H9 (cell line): ENCODE measurements at regions not wholly inside any gene's neighbourhood (a gene's known extent, or its start where the extent isn't known, plus 50 kb on each side); places are given as distances from the start of the nearest gene placed in this dataset.

Source experiments
- DNase-seq: peaks from one replicate; pipeline ENCODE4 v3.0.0-alpha.2; 2017
- H2AFZ ChIP-seq: one replicate; pipeline ENCODE4 v1.6.1; 2013; ENCODE audit warnings: mild to moderate bottlenecking, low read length, control low read depth, moderate library complexity
- H2AK5ac ChIP-seq: 2 replicates; pipeline ENCODE4 v1.6.1; 2013; ENCODE audit warnings: low read length, control low read depth, mixed read lengths; ENCODE audit not compliant: insufficient read length
- H2BK120ac ChIP-seq: one replicate; pipeline ENCODE4 v1.6.1; 2013; ENCODE audit warnings: low read depth, mild to moderate bottlenecking, low read length, control low read depth, inconsistent platforms; ENCODE audit not compliant: poor library complexity, severe bottlenecking
- H2BK12ac ChIP-seq: 2 replicates; pipeline ENCODE4 v1.6.1; 2013; ENCODE audit warnings: low read length, control low read depth, mixed read lengths, low read depth; ENCODE audit not compliant: insufficient read length
- H2BK15ac ChIP-seq: 2 replicates; pipeline ENCODE4 v1.6.1; 2013; ENCODE audit warnings: low read depth, low read length, control low read depth
- H2BK20ac ChIP-seq: one replicate; pipeline ENCODE4 v1.6.1; 2013; ENCODE audit warnings: low read depth, mild to moderate bottlenecking, low read length, control low read depth, inconsistent platforms; ENCODE audit not compliant: poor library complexity, severe bottlenecking
- H2BK5ac ChIP-seq: 2 replicates; pipeline ENCODE4 v1.6.1; 2013; ENCODE audit warnings: low read length, control low read depth, mixed read lengths; ENCODE audit not compliant: insufficient read length
- H3K14ac ChIP-seq: 2 replicates; pipeline ENCODE4 v1.6.1; 2013; ENCODE audit warnings: low read length, control low read depth; ENCODE audit not compliant: insufficient read depth
- H3K18ac ChIP-seq: 2 replicates; pipeline ENCODE4 v1.6.1; 2013; ENCODE audit warnings: low read depth, mild to moderate bottlenecking, mixed read lengths, low read length, control low read depth; ENCODE audit not compliant: insufficient read length
- H3K23ac ChIP-seq: 2 replicates; pipeline ENCODE4 v1.6.1; 2013; ENCODE audit warnings: low read length, control low read depth, mixed read lengths, low read depth; ENCODE audit not compliant: insufficient read length
- H3K23me2 ChIP-seq: 2 replicates; pipeline ENCODE4 v1.6.1; 2013; ENCODE audit warnings: low read depth, mild to moderate bottlenecking, mixed read lengths, low read length, control low read depth; ENCODE audit not compliant: insufficient read length, poor library complexity, severe bottlenecking
- H3K27ac ChIP-seq: 2 replicates; pipeline ENCODE4 v1.5.1; 2013; ENCODE audit warnings: low read length, control low read depth, mixed read lengths, low read depth; ENCODE audit not compliant: insufficient read length
- H3K27me3 ChIP-seq: 2 replicates; pipeline ENCODE4 v1.6.1; 2013; ENCODE audit warnings: low read length, control low read depth, inconsistent platforms; ENCODE audit not compliant: insufficient read depth
- H3K4ac ChIP-seq: 2 replicates; pipeline ENCODE4 v1.6.1; 2013; ENCODE audit warnings: low read depth, mild to moderate bottlenecking, control low read depth, inconsistent platforms, low read length, moderate library complexity
- H3K4me1 ChIP-seq: 2 replicates; pipeline ENCODE4 v1.6.1; 2013; ENCODE audit warnings: low read length, control low read depth, inconsistent platforms; ENCODE audit not compliant: insufficient read depth
- H3K4me2 ChIP-seq: 2 replicates; pipeline ENCODE4 v1.6.1; 2013; ENCODE audit warnings: low read length, control low read depth, mixed read lengths; ENCODE audit not compliant: insufficient read length, insufficient read depth
- H3K56ac ChIP-seq: 2 replicates; pipeline ENCODE4 v1.6.1; 2013; ENCODE audit warnings: low read depth, mild to moderate bottlenecking, mixed read lengths, low read length, control low read depth; ENCODE audit not compliant: insufficient read length
- H3K79me1 ChIP-seq: 2 replicates; pipeline ENCODE4 v1.6.1; 2013; ENCODE audit warnings: low read depth, mild to moderate bottlenecking, moderate library complexity, low read length, control low read depth, inconsistent platforms; ENCODE audit not compliant: insufficient read depth, poor library complexity, severe bottlenecking
- H3K79me2 ChIP-seq: 2 replicates; pipeline ENCODE4 v1.6.1; 2013; ENCODE audit warnings: low read length, control low read depth, inconsistent platforms; ENCODE audit not compliant: insufficient read depth
- H3K9ac ChIP-seq: 2 replicates; pipeline ENCODE4 v1.6.1; 2013; ENCODE audit warnings: low read length, control low read depth, mixed read lengths; ENCODE audit not compliant: insufficient read length; ENCODE audit errors: extremely low read depth
- H3K9me3 ChIP-seq: one replicate; pipeline ENCODE4 v1.6.1; 2013; ENCODE audit warnings: low read depth, low read length, inconsistent platforms; ENCODE audit not compliant: control insufficient read depth
- H3T11ph ChIP-seq: one replicate; pipeline ENCODE4 v1.6.1; 2013; ENCODE audit warnings: mild to moderate bottlenecking, low read length, control low read depth, inconsistent platforms
- H4K20me1 ChIP-seq: one replicate; pipeline ENCODE4 v1.6.1; 2013; ENCODE audit not compliant: control insufficient read depth, insufficient read length, insufficient read depth
- H4K5ac ChIP-seq: 2 replicates; pipeline ENCODE4 v1.6.1; 2013; ENCODE audit warnings: low read depth, mild to moderate bottlenecking, mixed read lengths, low read length, control low read depth; ENCODE audit not compliant: insufficient read length
- H4K8ac ChIP-seq: replicated peaks from 2 replicates; pipeline ENCODE4 v1.6.1; 2013; ENCODE audit warnings: low read length, control low read depth, mixed read lengths, low read depth; ENCODE audit not compliant: insufficient read length
- H4K91ac ChIP-seq: 2 replicates; pipeline ENCODE4 v1.6.1; 2013; ENCODE audit warnings: low read depth, mild to moderate bottlenecking, moderate library complexity, mixed read lengths, low read length, control low read depth; ENCODE audit not compliant: insufficient read length
- H3K27ac Mint-ChIP-seq, 3 experiments: 2 replicates in 2 of 3; 3 replicates in 1 of 3; pipeline ENCODE4 v1.8.0; 2020 to 2021; ENCODE audit warnings: mixed read lengths in 3 of 3, mild to moderate bottlenecking in 1 of 3, moderate library complexity in 1 of 3
- H3K27me3 Mint-ChIP-seq: 2 replicates; pipeline ENCODE4 v1.8.0; 2021; ENCODE audit warnings: low read depth, mild to moderate bottlenecking, moderate library complexity, mixed read lengths
- H3K36me3 Mint-ChIP-seq, 3 experiments: 2 replicates in 2 of 3; 3 replicates in 1 of 3; pipeline ENCODE4 v1.8.0; 2020 to 2021; ENCODE audit warnings: low read depth in 3 of 3, mixed read lengths in 3 of 3; ENCODE audit not compliant: insufficient read depth in 1 of 3
- H3K4me1 Mint-ChIP-seq, 2 experiments: 2 replicates each; pipeline ENCODE4 v1.8.0; 2020; ENCODE audit warnings: mixed read lengths in 2 of 2
- H3K4me3 Mint-ChIP-seq, 2 experiments: 2 replicates in 1 of 2; 3 replicates in 1 of 2; pipeline ENCODE4 v1.8.0; 2020 to 2021; ENCODE audit warnings: mild to moderate bottlenecking in 2 of 2, mixed read lengths in 2 of 2, moderate library complexity in 1 of 2
- H3K9me3 Mint-ChIP-seq, 2 experiments: 2 replicates in 1 of 2; 3 replicates in 1 of 2; pipeline ENCODE4 v1.8.0; 2020; ENCODE audit warnings: mild to moderate bottlenecking in 2 of 2, mixed read lengths in 2 of 2, moderate library complexity in 1 of 2
- CTCF ChIP-seq: fragments of 200-600 bp; sonication (generic); conservative IDR thresholded peaks from 3 replicates; pipeline ENCODE4 v1.8.0; 2021; ENCODE audit warnings: antibody characterized with exemption, mild to moderate bottlenecking
- WGBS: extraction: QIAGEN DNeasy Blood & Tissue Kit; methylation state at CpG from one replicate; pipeline ENCODE4 v1.1.7; 2013; ENCODE audit warnings: missing lambda C conversion rate, low lambda C conversion rate, mixed read lengths; ENCODE audit not compliant: insufficient read length; ENCODE audit errors: extremely low coverage; 5-methylcytosine and 5-hydroxymethylcytosine counted together

DNA sequence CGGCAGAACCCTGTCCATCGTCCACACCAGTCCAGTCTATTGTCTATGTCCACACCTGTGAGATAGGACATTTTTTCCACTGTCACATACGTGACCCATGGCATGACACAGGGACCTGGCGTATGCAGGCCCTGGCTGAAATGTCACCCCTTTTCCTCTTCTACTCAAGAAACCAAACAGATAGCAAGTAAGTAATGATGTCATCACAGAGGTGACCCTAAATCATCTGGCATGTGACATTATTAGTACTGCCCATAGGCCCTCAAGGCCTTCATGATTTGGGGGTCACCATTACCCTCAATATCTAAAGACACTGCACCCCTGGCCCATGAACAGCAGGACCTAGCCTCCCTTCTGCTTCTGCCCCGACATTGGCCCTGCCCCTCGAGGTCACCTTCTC lies 88.3 kb downstream of the LHX2 start:
- Histone ChIP-seq H3K9me3 (no peaks in the 10 kb centered on the region), H2BK20ac (no peak overlapping the region), H3K9ac (no peak overlapping the region), H3K4me2 (no peak overlapping the region), H3K18ac (no peak overlapping the region), H3K23ac (no peak overlapping the region), H3K56ac (no peak overlapping the region), H3K79me1 (no peaks in the 10 kb centered on the region), H3K23me2 (no peaks in the 10 kb centered on the region), H3K27me3 (no peaks in the 10 kb centered on the region), H2AK5ac (no peak overlapping the region), H3K4ac (no peak overlapping the region), H3K4me1 (no peaks in the 10 kb centered on the region), H2AFZ (no peak overlapping the region), H3T11ph (no peak overlapping the region), H4K5ac (no peak overlapping the region), H4K91ac (no peak overlapping the region), H2BK12ac (no peak overlapping the region), H3K27ac (no peak overlapping the region), H2BK5ac (no peak overlapping the region), H2BK120ac (no peak overlapping the region), H3K14ac (no peak overlapping the region), H4K20me1 (no peaks in the 10 kb centered on the region), H4K8ac (no peak overlapping the region), H3K79me2 (no peaks in the 10 kb centered on the region), H2BK15ac (no peak overlapping the region)
- Mint-ChIP-seq H3K27ac (no peak overlapping the region), H3K36me3 (no peaks in the 10 kb centered on the region; a peak in 1 of 7 replicates), H3K4me1 (no peaks in the 10 kb centered on the region), H3K9me3 (no peaks in the 10 kb centered on the region; a peak in 1 of 5 replicates), H3K27me3 (peaks cover 21% of the 10 kb centered on the region), H3K4me3 (no peak overlapping the region)
- no CpG with 5 or more reads among the region's 6 CpGs for WGBS
- no peak for DNase-seq
- TF ChIP-seq CTCF, result no peak
